Suppressor macrophage treated with lipopolysaccharide for 4 hours (primary cell): ENCODE measurements at regions not wholly inside any gene's neighbourhood (a gene's known extent, or its start where the extent isn't known, plus 50 kb on each side); places are given as distances from the start of the nearest gene placed in this dataset.
"Not testable (repeated sequence)": the region's sequence is repeated elsewhere in the genome, so short reads cannot be mapped to it uniquely, and the experiment has no call there.

Source experiments
- DNase-seq: peaks from one replicate; pipeline ENCODE4 v3.0.0-alpha.2; 2020

GRCh38 chr1:157209514-157209913 is 71.3 kb upstream of the ETV3 start:
- no peak for DNase-seq

GRCh38 chr1:157205982-157206381 is 67.8 kb upstream of the ETV3 start:
- not testable (repeated sequence) for DNase-seq

GRCh38 chr1:157203166-157203565 is 65.0 kb upstream of the ETV3 start:
- DNase-seq: no peak

- no peak for DNase-seq
Observed at GRCh38 chr1:157202331-157202730, 64.1 kb upstream of the ETV3 start.

- no peak for DNase-seq
Observed at GRCh38 chr1:157201767-157202166, 63.6 kb upstream of the ETV3 start.

GRCh38 chr1:157200451-157200850 is 62.3 kb upstream of the ETV3 start:
- DNase-seq: no peak

GRCh38 chr1:157199421-157199755 is 61.2 kb upstream of the ETV3 start:
- DNase-seq: no peak

- DNase-seq: no peak
Observed at GRCh38 chr1:157198619-157199420, 60.6 kb upstream of the ETV3 start.

- DNase-seq: no peak
Observed at GRCh38 chr1:157197906-157198435, 59.8 kb upstream of the ETV3 start.

GRCh38 chr1:157196670-157197456 is 58.7 kb upstream of the ETV3 start:
- peak; percentile 14 for DNase-seq

GRCh38 chr1:157196245-157196543 is 58.0 kb upstream of the ETV3 start:
- DNase-seq: no peak

GRCh38 chr1:157195521-157196244 is 57.5 kb upstream of the ETV3 start:
- no peak for DNase-seq

GRCh38 chr1:157194731-157195520 is 56.7 kb upstream of the ETV3 start:
- no peak for DNase-seq

- DNase-seq: peak; percentile 78
Observed at GRCh38 chr1:157193702-157194391, 55.7 kb upstream of the ETV3 start.

GRCh38 chr1:157193219-157193618 is 55.0 kb upstream of the ETV3 start:
- DNase-seq: no peak

GRCh38 chr1:157189986-157190982 is 52.1 kb upstream of the ETV3 start:
- DNase-seq: no peak

- no peak for DNase-seq
Observed at GRCh38 chr1:157189096-157189495, 50.9 kb upstream of the ETV3 start.
